Stomach (tissue), 8 donors: ENCODE measurements at regions not wholly inside any gene's neighbourhood (a gene's known extent, or its start where the extent isn't known, plus 50 kb on each side); places are given as distances from the start of the nearest gene placed in this dataset.

ENCODE experiments used
- DNase-seq, 2 donors: peaks; one replicate each; pipeline versions ENCODE4 v3.0.0 to v3.0.0-alpha.2; 2013 to 2019
- H3K27ac ChIP-seq, 5 donors: fragments of 200-600 bp in 4 of 5; sonication (generic) in 4 of 5; one replicate each; pipeline ENCODE4 v1.5.1; 2013 to 2019; ENCODE audit warnings: mild to moderate bottlenecking in 1 of 5, moderate library complexity in 1 of 5
- H3K27me3 ChIP-seq, 3 donors: fragments of 200-600 bp; sonication (generic); one replicate each; pipeline ENCODE4 v1.5.1; 2017 to 2019; ENCODE audit warnings: mixed run types in 1 of 3
- H3K36me3 ChIP-seq, 4 donors: fragments of 200-600 bp; sonication (generic); 1 replicate in 3 of 4; 2 replicates in 1 of 4; pipeline ENCODE4 v1.5.1; 2016 to 2019
- H3K4me1 ChIP-seq, 4 donors: fragments of 200-600 bp; sonication (generic); one replicate each; pipeline ENCODE4 v1.5.1; 2016 to 2019
- H3K4me3 ChIP-seq, 4 donors: fragments of 200-600 bp; sonication (generic) in 3 of 4; one replicate each; pipeline ENCODE4 v1.5.1; 2016 to 2019; ENCODE audit warnings: mild to moderate bottlenecking in 1 of 4
- H3K9me3 ChIP-seq, 4 donors: fragments of 200-600 bp; sonication (generic); one replicate each; pipeline ENCODE4 v1.5.1; 2016 to 2019
- CTCF ChIP-seq, 7 experiments: fragments of 450-650 bp in 4 of 7; fragments of 200-600 bp in 3 of 7; sonication (generic) in 3 of 7; IDR thresholded peaks; one replicate each; pipeline ENCODE4 v1.5.1; 2016 to 2019; ENCODE audit warnings: antibody characterized with exemption in 7 of 7, control low read depth in 2 of 7, mild to moderate bottlenecking in 1 of 7
- EP300 ChIP-seq: sonication (generic); formaldehyde crosslinking; IDR thresholded peaks from one replicate; pipeline ENCODE4 v1.6.1; 2017; ENCODE audit warnings: antibody characterized with exemption
- POLR2A ChIP-seq, 4 donors: fragments of 450-650 bp; IDR thresholded peaks; one replicate each; pipeline ENCODE4 v1.6.1; 2016; ENCODE audit warnings: antibody characterized with exemption in 4 of 4, control low read depth in 2 of 4, mild to moderate bottlenecking in 1 of 4, moderate library complexity in 1 of 4
- POLR2AphosphoS5 ChIP-seq, 3 donors: sonication (generic); formaldehyde crosslinking; IDR thresholded peaks; one replicate each; pipeline ENCODE4 v1.6.1; 2016; ENCODE audit warnings: antibody characterized with exemption in 3 of 3
- WGBS, 5 donors: extraction: QIAGEN DNeasy Blood & Tissue Kit in 3 of 5; methylation state at CpG; one replicate each; pipeline versions ENCODE4 v1.1.5 to v1.1.7; 2013 to 2018; 5-methylcytosine and 5-hydroxymethylcytosine counted together
- intact Hi-C: fragments of 100-400 bp; cut with DNase I; formaldehyde crosslinking; loops from one replicate; pipeline ENCODE4 v1.15.1; 2023; ENCODE audit warnings: low total_unique reads
- donor health status: healthy with polysubstance abuse.
- donor health status: Bipolar disorder and iron deficiency.
- donor health status: healthy.

GRCh38 chr9:135018306-135018915 lies 69.1 kb upstream of the OLFM1 start:
- WGBS, 5 donors = 73 to 83% (median 76%) methylated on average over 13 of the region's 13 CpGs
- DNase-seq = no peak

GRCh38 chr9:135019224-135019623 lies 68.2 kb upstream of the OLFM1 start:
- Histone ChIP-seq H3K9me3 (no peaks in the 10 kb centered on the region), H3K4me1 (no peaks in the 10 kb centered on the region), H3K27ac (no peak overlapping the region), H3K4me3 (no peak overlapping the region), H3K36me3 (no peaks in the 10 kb centered on the region), H3K27me3 (peaks cover 0 to 65% (median 19%) of the 10 kb centered on the region in 3 donors)
- DNase-seq = no peak
- 69 to 100% (median 84%) methylated on average over 3 to 5 of the region's 5 CpGs for WGBS, 5 donors
- intact Hi-C loops = no loop called here
- TF ChIP-seq EP300 = no peak
- TF ChIP-seq CTCF (IDR thresholded peaks at IDR 0.05) = no peak
- no peak for TF ChIP-seq POLR2A (IDR thresholded peaks at IDR 0.05)
- no peak for TF ChIP-seq POLR2AphosphoS5 (IDR thresholded peaks at IDR 0.05)

More at GRCh38 chr9:135018306-135018915, 69.1 kb upstream of the OLFM1 start:
- Histone ChIP-seq H3K4me3 (no peak overlapping the region), H3K27ac (no peak overlapping the region), H3K4me1 (no peaks in the 10 kb centered on the region), H3K27me3 (peaks cover 0 to 65% (median 12%) of the 10 kb centered on the region in 3 donors), H3K36me3 (no peaks in the 10 kb centered on the region), H3K9me3 (no peaks in the 10 kb centered on the region)
- intact Hi-C loops = no loop called here
- TF ChIP-seq POLR2A (IDR thresholded peaks at IDR 0.05) (no peak), POLR2AphosphoS5 (IDR thresholded peaks at IDR 0.05) (no peak), EP300 (no peak), CTCF (IDR thresholded peaks at IDR 0.05) (no peak)

GRCh38 chr9:135020481-135021392 lies 66.7 kb upstream of the OLFM1 start:
- WGBS, 5 donors = 65 to 76% (median 75%) methylated on average over 13 to 24 of the region's 24 CpGs
- DNase-seq = no peak

More at GRCh38 chr9:135020481-135021392, 66.7 kb upstream of the OLFM1 start:
- no peaks in the 10 kb centered on the region for H3K4me1 ChIP-seq
- intact Hi-C loops = no loop called here
- TF ChIP-seq POLR2A (IDR thresholded peaks at IDR 0.05) (no peak), POLR2AphosphoS5 (IDR thresholded peaks at IDR 0.05) (no peak), EP300 (no peak), CTCF (IDR thresholded peaks at IDR 0.05) (no peak)
- no peaks in the 10 kb centered on the region for H3K36me3 ChIP-seq
- H3K4me3 ChIP-seq = no peak overlapping the region
- no peaks in the 10 kb centered on the region for H3K9me3 ChIP-seq
- H3K27me3 ChIP-seq = peaks cover 0 to 53% (median 14%) of the 10 kb centered on the region in 3 donors
- no peak overlapping the region for H3K27ac ChIP-seq
